ENCODE measurements at regions not wholly inside any gene's neighbourhood (a gene's known extent, or its start where the extent isn't known, plus 50 kb on each side); places are given as distances from the start of the nearest gene placed in this dataset.

- no peak for DNase-seq (ENCODE audit: low spot score)
- WGBS, result 60% methylated on average over 8 of the region's 8 CpGs
- TF ChIP-seq POLR2A (IDR thresholded peaks at IDR 0.05) (no peak), CTCF (IDR thresholded peaks at IDR 0.05) (no peak), POLR2AphosphoS5 (IDR thresholded peaks at IDR 0.05) (no peak)
These were observed 113.1 kb downstream of the GATA6 start for GRCh38 chr18:22282311-22283115.

GRCh38 chr18:22280453-22280750 is 111.0 kb downstream of the GATA6 start:
- DNase-seq (ENCODE audit: low spot score), result no peak
- Histone ChIP-seq H3K4me1 (replicated peaks) (no peaks in the 10 kb centered on the region), H3K27me3 (replicated peaks; ENCODE audit: insufficient read depth) (no peaks in the 10 kb centered on the region), H3K4me3 (no peak overlapping the region), H3K9me3 (no peaks in the 10 kb centered on the region), H3K36me3 (no peaks in the 10 kb centered on the region), H3K27ac (no peak overlapping the region)
- WGBS, result 97% methylated on average over 1 of the region's 1 CpG
- intact Hi-C loops (cut with DNase I), result no loop called here
- TF ChIP-seq POLR2AphosphoS5 (IDR thresholded peaks at IDR 0.05), result no peak
- no peak for TF ChIP-seq CTCF (IDR thresholded peaks at IDR 0.05)
- no peak for TF ChIP-seq POLR2A (IDR thresholded peaks at IDR 0.05)

More at GRCh38 chr18:22282311-22283115, 113.1 kb downstream of the GATA6 start:
- intact Hi-C loops (cut with DNase I), result no loop called here
- H3K36me3 ChIP-seq, result no peaks in the 10 kb centered on the region
- H3K27me3 ChIP-seq (replicated peaks; ENCODE audit: insufficient read depth), result no peaks in the 10 kb centered on the region
- H3K4me1 ChIP-seq (replicated peaks), result no peaks in the 10 kb centered on the region
- H3K4me3 ChIP-seq, result no peak overlapping the region
- no peaks in the 10 kb centered on the region for H3K9me3 ChIP-seq
- no peak overlapping the region for H3K27ac ChIP-seq

GRCh38 chr18:22279741-22280452 is 110.5 kb downstream of the GATA6 start:
- H3K4me3 ChIP-seq, result no peak overlapping the region

GRCh38 chr18:22278798-22279197 is 109.4 kb downstream of the GATA6 start:
- no peaks in the 10 kb centered on the region for H3K27me3 ChIP-seq (replicated peaks; ENCODE audit: insufficient read depth)
- no peaks in the 10 kb centered on the region for H3K9me3 ChIP-seq
- 89% methylated on average over 1 of the region's 1 CpG for WGBS
- H3K4me3 ChIP-seq, result no peak overlapping the region
- DNase-seq (ENCODE audit: low spot score), result no peak
- H3K36me3 ChIP-seq, result no peaks in the 10 kb centered on the region
- H3K4me1 ChIP-seq (replicated peaks), result no peaks in the 10 kb centered on the region
- no peak overlapping the region for H3K27ac ChIP-seq
- no peak for TF ChIP-seq POLR2AphosphoS5 (IDR thresholded peaks at IDR 0.05)
- TF ChIP-seq POLR2A (IDR thresholded peaks at IDR 0.05), result no peak
- TF ChIP-seq CTCF (IDR thresholded peaks at IDR 0.05), result no peak
- intact Hi-C loops (cut with DNase I), result no loop called here

More at GRCh38 chr18:22279741-22280452, 110.5 kb downstream of the GATA6 start:
- intact Hi-C loops (cut with DNase I), result no loop called here
- WGBS, result 73% methylated on average over 10 of the region's 10 CpGs
- Histone ChIP-seq H3K4me1 (replicated peaks) (no peaks in the 10 kb centered on the region), H3K27me3 (replicated peaks; ENCODE audit: insufficient read depth) (no peaks in the 10 kb centered on the region), H3K27ac (no peak overlapping the region), H3K9me3 (no peaks in the 10 kb centered on the region), H3K36me3 (no peaks in the 10 kb centered on the region)
- no peak for TF ChIP-seq CTCF (IDR thresholded peaks at IDR 0.05)
- TF ChIP-seq POLR2A (IDR thresholded peaks at IDR 0.05), result no peak
- no peak for TF ChIP-seq POLR2AphosphoS5 (IDR thresholded peaks at IDR 0.05)
- no peak for DNase-seq (ENCODE audit: low spot score)

All from prostate gland (tissue), 2 donors.